Adrenal gland (tissue), 9 donors: ENCODE measurements at regions not wholly inside any gene's neighbourhood (a gene's known extent, or its start where the extent isn't known, plus 50 kb on each side); places are given as distances from the start of the nearest gene placed in this dataset.

Experiments
- DNase-seq, 7 donors: peaks; one replicate each; pipeline ENCODE4 v3.0.0-alpha.2; 2019 to 2020
- H3K27ac ChIP-seq, 5 donors: fragments of 200-600 bp; sonication (generic) in 4 of 5; 1 replicate in 3 of 5; 2 replicates in 2 of 5; pipeline versions ENCODE4 v1.5.1 to v1.8.0; 2016 to 2020; ENCODE audit warnings: mild to moderate bottlenecking in 1 of 5
- H3K27me3 ChIP-seq: fragments of 200-600 bp; 2 replicates; pipeline ENCODE4 v1.8.0; 2021
- H3K36me3 ChIP-seq, 2 donors: fragments of 200-600 bp; replicated peaks in 1 of 2; 1 replicate in 1 of 2; 2 replicates in 1 of 2; pipeline versions ENCODE4 v1.5.1 to v1.8.0; 2018 to 2022
- H3K4me1 ChIP-seq, 2 donors: fragments of 200-600 bp; replicated peaks in 1 of 2; 1 replicate in 1 of 2; 2 replicates in 1 of 2; pipeline versions ENCODE4 v1.5.1 to v1.8.0; 2018 to 2021
- H3K4me3 ChIP-seq, 4 donors: fragments of 200-600 bp; sonication (generic) in 3 of 4; one replicate each; pipeline ENCODE4 v1.5.1; 2016 to 2018
- H3K9me3 ChIP-seq, 3 donors: fragments of 200-600 bp; sonication (generic) in 1 of 3; replicated peaks in 1 of 3; 1 replicate in 2 of 3; 2 replicates in 1 of 3; pipeline versions ENCODE4 v1.5.1 to v1.8.0; 2016 to 2021
- CTCF ChIP-seq, 6 experiments: fragments of 450-650 bp in 4 of 6; fragments of 200-600 bp in 2 of 6; sonication (generic) in 1 of 6; IDR thresholded peaks; 1 replicate in 5 of 6; 2 replicates in 1 of 6; pipeline versions ENCODE4 v1.5.1 to v1.8.0; 2016 to 2021; ENCODE audit warnings: antibody characterized with exemption in 6 of 6, mild to moderate bottlenecking in 2 of 6, moderate library complexity in 1 of 6
- POLR2A ChIP-seq, 2 donors: fragments of 450-650 bp; IDR thresholded peaks; one replicate each; pipeline ENCODE4 v1.6.1; 2017; ENCODE audit warnings: antibody characterized with exemption in 2 of 2, mild to moderate bottlenecking in 2 of 2, moderate library complexity in 1 of 2
- WGBS, 4 donors: extraction: QIAGEN DNeasy Blood & Tissue Kit in 2 of 4; methylation state at CpG; one replicate each; pipeline versions ENCODE4 v1.1.5 to v1.1.7; 2013 to 2017; 5-methylcytosine and 5-hydroxymethylcytosine counted together
- intact Hi-C, 2 donors: fragments of 100-400 bp; cut with DNase I; formaldehyde crosslinking; loops; one replicate each; pipeline versions ENCODE4 v1.14.1 to v1.15.0; 2022 to 2023
- donor health status: healthy with polysubstance abuse.
- donor health status: Bipolar disorder and iron deficiency.
- donor health status: DM: yes; HTN: yes; CAD: no.
- donor health status: DM: no; HTN: no; CAD: no.
- donor health status: DM: no; HTN: no; CAD: no.

DNA sequence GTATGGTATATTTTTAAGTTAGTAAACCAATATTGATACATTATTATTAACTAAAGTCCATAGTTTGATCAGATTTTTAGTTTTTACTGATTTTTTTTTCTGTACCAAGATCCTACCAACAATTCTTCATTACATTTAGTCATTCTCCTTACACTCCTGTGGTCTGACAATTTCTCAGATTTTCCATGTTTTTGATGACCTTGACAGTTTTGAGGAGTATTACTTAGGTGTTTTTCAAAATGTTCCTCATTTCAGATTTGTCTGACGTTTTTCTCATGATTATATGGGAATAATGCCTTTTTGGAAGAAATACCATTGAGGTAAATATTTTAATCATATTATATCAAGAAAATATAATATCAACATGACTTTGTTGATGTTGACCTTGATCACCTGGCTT lies 423.8 kb downstream of the PPP4R3C start:
- no peak for DNase-seq
- WGBS, 4 donors: 26 to 53% (median 38%) methylated on average over 1 of the region's 1 CpG
- TF ChIP-seq POLR2A (IDR thresholded peaks at IDR 0.05) (no peak), CTCF (IDR thresholded peaks at IDR 0.05) (no peak)
- no peaks in the 10 kb centered on the region for H3K9me3 ChIP-seq
- H3K36me3 ChIP-seq: no peaks in the 10 kb centered on the region
- intact Hi-C loops: no loop called here
- no peaks in the 10 kb centered on the region for H3K4me1 ChIP-seq
- H3K4me3 ChIP-seq: no peak overlapping the region
- H3K27ac ChIP-seq: no peak overlapping the region
- no peaks in the 10 kb centered on the region for H3K27me3 ChIP-seq

DNA sequence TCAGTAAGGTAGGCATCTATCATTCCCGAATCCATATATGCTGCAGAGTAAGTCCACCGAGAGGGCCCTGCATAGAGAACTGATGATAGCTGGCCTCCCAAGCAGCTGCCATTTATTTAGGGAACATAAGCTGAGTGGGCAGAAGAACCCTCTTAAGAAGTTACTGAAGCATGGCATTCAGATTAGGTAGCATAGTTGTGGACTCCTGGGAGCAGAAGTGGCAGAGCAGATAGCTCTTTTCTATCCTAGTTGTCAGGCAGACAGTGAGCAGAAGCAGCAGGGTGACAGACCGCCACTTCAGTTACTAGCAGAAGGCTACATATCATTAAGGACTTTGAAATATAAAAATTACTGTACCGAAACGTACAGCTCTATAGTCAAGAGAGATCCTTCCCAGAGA lies 454.7 kb downstream of the PPP4R3C start:
- H3K36me3 ChIP-seq: no peaks in the 10 kb centered on the region
- no peak for DNase-seq
- TF ChIP-seq CTCF (IDR thresholded peaks at IDR 0.05) (no peak), POLR2A (IDR thresholded peaks at IDR 0.05) (no peak)
- intact Hi-C loops: no loop called here
- 46 to 58% (median 55%) methylated on average over 4 to 5 of the region's 5 CpGs for WGBS, 4 donors
- no peaks in the 10 kb centered on the region for H3K9me3 ChIP-seq
- H3K4me3 ChIP-seq: no peak overlapping the region
- no peaks in the 10 kb centered on the region for H3K4me1 ChIP-seq
- no peaks in the 10 kb centered on the region for H3K27me3 ChIP-seq
- H3K27ac ChIP-seq: no peak overlapping the region

DNA sequence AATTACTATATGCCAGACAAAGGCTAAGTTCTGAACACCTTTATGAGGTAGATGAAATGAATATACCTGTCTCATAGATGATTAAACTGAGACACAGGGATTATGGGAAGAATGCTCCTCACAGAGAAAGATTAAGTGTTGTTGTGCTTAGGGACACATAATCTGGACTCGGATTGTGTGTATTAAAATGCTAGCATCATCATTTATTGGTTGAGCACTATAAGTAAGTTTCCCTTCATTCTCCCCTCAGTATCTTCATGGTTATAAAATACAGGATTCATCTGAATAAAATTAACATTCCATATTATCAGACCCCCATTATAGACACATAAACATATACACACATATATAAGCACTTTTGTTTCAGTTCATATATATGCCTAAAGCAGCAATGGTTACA lies 463.5 kb downstream of the PPP4R3C start:
- Histone ChIP-seq H3K9me3 (no peaks in the 10 kb centered on the region), H3K27me3 (no peaks in the 10 kb centered on the region), H3K4me3 (no peak overlapping the region), H3K36me3 (no peaks in the 10 kb centered on the region), H3K4me1 (no peaks in the 10 kb centered on the region), H3K27ac (no peak overlapping the region)
- no peak for DNase-seq
- WGBS, 4 donors: 64 to 78% (median 72%) methylated on average over 1 of the region's 1 CpG
- intact Hi-C loops: no loop called here
- TF ChIP-seq POLR2A (IDR thresholded peaks at IDR 0.05): no peak
- TF ChIP-seq CTCF (IDR thresholded peaks at IDR 0.05): no peak

- Histone ChIP-seq H3K4me3 (no peak overlapping the region), H3K27ac (no peak overlapping the region), H3K27me3 (no peaks in the 10 kb centered on the region), H3K9me3 (no peaks in the 10 kb centered on the region), H3K4me1 (no peaks in the 10 kb centered on the region), H3K36me3 (no peaks in the 10 kb centered on the region)
- TF ChIP-seq CTCF (IDR thresholded peaks at IDR 0.05): no peak
- TF ChIP-seq POLR2A (IDR thresholded peaks at IDR 0.05): no peak
- intact Hi-C loops: no loop called here
- 68 to 82% (median 76%) methylated on average over 3 of the region's 3 CpGs for WGBS, 4 donors
- DNase-seq: no peak
These were observed 504.9 kb downstream of the PPP4R3C start for GRCh38 chrX:26958261-26958660.
